HG03196 (cell line): ENCODE measurements at regions not wholly inside any gene's neighbourhood (a gene's known extent, or its start where the extent isn't known, plus 50 kb on each side); places are given as distances from the start of the nearest gene placed in this dataset.

Source experiments
- ATAC-seq: cut with Tn5 transposase; IDR thresholded peaks from one replicate; pipeline ENCODE4 v1.9.1; 2021; ENCODE audit not compliant: unreplicated experiment

GRCh38 chr3:168269001-168269400, 173.3 kb upstream of the GOLIM4 start:
- no peak for ATAC-seq

DNA sequence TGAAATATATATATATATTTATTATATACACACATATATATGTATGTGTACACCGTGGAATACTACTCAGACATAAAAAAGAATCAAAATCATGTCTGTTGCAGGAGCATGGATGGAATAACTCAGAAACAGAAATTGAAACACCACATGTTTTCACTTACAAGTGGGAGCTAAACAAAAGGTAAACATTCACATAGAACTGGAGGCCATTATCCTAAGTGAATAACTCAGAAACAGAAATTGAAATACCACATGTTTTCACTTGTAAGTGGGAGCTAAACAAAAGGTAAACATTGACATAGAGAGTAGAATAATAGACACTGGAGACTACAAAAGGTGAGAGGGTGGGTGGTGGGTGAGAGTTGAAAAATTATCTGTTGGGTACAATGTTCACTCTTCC, 171.5 kb upstream of the GOLIM4 start:
- ATAC-seq = peak; percentile 58

GRCh38 chr3:168266335-168266734, 170.6 kb upstream of the GOLIM4 start:
- ATAC-seq = no peak

- ATAC-seq = no peak
Measured at GRCh38 chr3:168262887-168263286, 167.2 kb upstream of the GOLIM4 start.

GRCh38 chr3:168260859-168261258, 165.1 kb upstream of the GOLIM4 start:
- peak; percentile 71 for ATAC-seq

DNA sequence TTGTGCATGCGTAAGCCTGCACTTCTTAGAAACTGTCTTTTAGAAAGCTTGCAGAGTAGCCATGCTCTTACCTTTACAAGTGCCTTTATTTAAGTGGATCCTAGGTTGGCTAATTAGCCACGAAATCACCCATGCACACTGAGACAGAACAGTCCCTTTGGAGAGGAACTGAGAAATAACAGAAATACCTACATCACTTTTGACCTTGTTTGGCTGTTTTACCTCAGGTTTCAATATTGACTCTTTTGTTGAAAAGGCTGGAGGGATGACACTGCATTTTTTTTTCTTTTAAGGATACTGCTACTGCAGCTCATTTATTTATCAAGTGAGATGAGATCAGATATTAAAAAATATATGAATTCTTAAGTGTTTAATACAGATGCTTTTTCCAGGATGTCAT, 155.6 kb upstream of the GOLIM4 start:
- peak; percentile 44 for ATAC-seq

DNA sequence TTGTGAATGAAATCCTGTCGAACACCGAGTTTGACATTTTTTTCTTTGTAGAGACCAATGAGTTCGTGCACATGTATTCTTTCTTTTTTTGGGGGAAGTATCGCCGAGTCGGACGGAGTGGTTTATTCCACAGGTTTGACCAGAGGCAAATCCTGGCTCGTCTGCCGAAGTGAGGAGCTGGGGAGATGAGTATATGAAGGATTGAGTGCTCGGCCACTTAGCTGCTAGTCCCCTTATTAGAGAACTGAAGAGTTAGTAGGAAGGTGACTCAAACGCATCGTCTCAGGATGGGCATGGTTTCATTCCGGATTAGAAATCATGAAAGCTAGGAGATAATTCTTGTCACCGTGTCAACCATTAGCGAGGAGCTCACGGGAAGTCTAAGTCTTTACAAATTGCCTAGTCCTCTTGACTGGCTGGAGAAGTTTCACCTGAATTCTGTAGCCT, 154.7 kb upstream of the GOLIM4 start:
- peak; percentile 34 for ATAC-seq

GRCh38 chr3:168249550-168250414, 154.1 kb upstream of the GOLIM4 start:
- ATAC-seq = peak; percentile 74

GRCh38 chr3:168249205-168249549, 153.5 kb upstream of the GOLIM4 start:
- no peak for ATAC-seq

- ATAC-seq = peak; percentile 6
Measured at GRCh38 chr3:168248383-168249204, 152.9 kb upstream of the GOLIM4 start.

GRCh38 chr3:168241156-168241555, 145.4 kb upstream of the GOLIM4 start:
- ATAC-seq = no peak

- ATAC-seq = no peak
Measured at GRCh38 chr3:168239287-168239686, 143.6 kb upstream of the GOLIM4 start.

GRCh38 chr3:168233001-168233400, 137.3 kb upstream of the GOLIM4 start:
- no peak for ATAC-seq

DNA sequence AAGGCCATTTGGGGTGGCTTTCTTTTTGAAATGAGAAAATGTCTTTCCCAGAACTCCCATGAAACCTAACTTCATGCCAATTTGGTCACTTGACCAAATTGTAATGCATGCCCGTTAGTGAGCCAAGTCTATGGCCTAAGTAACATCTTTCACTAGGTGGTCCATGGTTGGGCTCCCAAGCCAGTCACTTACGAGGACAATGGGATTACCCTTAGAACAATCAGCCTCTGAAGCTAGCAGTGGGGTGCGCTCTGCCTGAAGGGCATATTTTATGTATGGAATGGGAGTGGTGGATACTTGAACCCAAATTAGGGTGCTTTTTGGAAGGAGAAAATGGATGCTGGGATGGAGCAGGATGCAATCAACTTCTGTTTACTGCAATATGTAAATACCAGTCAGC, 127.4 kb upstream of the GOLIM4 start:
- no peak for ATAC-seq

DNA sequence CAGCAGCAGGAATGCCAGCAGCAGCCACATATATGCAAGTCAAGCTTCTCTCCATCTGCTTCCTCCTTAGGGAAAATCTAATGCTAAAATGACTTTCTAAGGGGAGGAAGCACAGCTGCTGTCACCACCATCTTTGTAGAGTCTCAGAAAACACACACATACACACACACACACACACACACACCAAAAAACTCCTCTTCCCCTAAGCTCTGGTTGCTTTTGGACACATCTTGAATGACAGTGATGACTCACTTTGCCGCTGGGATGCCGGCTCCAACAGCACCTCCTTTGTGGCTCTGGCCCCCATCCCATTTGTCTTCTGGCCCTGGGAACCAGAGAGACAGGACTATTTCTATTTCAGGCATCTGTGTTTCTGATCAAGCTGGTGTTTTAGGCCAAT, 124.8 kb upstream of the GOLIM4 start:
- ATAC-seq = no peak

DNA sequence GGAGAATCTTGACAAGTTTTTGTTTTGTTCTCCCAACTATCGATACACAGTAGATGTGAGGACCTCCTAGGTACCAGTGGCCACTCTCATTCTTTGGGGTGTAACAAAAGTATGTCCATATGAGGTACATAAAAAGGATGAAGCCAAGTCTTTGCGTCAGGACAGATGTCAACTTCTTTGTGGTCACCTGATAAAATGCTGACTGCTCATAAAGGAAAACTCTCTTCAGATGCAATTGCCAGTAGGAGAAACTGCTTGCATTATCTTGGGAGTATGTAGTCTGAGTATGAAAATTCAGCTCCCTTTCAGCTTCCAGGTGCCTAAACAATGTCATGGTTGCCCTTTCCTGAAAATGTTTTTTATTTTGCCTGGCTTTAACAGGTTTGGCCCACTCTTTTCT, 123.8 kb upstream of the GOLIM4 start:
- no peak for ATAC-seq

DNA sequence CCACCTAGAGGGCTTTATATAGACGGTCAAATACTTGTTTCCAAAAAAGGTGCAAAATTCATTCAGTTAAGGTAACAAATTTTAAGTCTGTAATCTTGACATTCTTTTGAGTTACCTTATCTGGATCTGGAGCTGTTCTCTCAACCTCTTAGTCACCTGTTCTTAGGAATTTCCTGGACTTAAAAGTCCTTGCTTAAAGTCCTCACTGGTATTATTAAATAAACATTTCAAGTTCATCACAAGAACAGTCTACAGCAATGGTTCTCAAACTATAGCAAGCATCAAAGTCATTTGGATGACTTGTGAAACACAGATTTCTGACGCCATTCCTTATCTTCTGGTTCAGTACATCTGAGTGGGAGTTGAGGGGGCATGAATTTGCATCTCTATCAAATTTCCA, 122.9 kb upstream of the GOLIM4 start:
- ATAC-seq = no peak

- no peak for ATAC-seq
Measured at GRCh38 chr3:168216851-168217250, 121.1 kb upstream of the GOLIM4 start.

DNA sequence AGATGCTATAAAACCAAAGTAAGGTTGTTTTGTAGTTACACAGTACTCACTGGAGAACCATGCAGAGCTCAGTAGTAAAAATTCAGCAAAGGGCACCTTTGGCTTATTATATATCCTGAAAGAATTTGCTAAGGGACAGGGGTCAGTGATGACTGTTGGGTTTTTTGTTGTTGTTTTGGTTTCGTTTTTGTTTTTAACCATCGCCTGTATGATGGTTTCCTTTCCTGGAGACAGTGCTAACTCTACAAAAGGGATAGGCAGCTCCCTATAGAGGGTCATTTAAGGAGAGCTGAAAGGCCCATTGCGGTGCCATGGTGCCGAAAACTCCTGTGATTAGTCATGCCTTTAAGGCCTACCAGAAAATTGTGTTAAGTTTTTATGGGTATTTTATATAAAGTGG, 118.2 kb upstream of the GOLIM4 start:
- ATAC-seq = peak; percentile 94

GRCh38 chr3:168212664-168213285, 117.1 kb upstream of the GOLIM4 start:
- ATAC-seq = no peak

DNA sequence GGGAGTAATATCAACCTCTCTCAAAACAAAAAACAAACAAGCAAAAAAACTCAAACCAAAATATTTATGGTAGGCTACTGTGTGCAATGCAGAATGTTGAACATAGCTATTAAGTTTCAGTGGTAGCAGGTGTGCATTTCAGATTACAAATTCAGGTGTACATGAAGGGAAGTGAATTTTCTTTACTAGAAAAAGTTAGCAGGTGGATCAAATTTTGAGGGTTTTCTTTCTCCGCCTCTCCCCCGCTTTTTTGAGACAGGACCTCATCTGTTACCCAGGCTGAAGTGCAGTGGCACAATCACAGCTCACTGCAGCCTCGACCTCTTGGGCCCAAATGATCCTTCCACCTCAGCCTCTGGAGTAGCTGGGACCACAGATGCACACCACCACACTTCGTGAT, 109.7 kb upstream of the GOLIM4 start:
- no peak for ATAC-seq

DNA sequence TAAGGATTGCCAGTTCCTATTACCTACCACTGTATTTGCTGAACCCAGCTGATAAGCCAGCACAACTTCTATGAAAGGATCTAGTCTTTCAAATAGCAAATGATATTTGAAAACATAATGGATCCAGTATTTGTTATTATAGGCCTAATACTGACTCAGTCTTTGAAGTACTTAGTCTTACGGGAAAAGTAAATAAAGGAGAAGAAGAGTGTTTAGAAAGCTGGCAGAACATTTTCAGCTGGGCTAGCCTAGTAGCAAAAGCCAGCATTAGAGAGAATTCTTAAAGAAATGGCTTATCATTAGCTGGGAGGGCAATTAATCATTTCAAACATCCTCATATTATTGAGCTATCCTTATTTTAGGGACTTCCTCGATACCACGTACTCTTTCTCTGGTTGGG, 101.4 kb upstream of the GOLIM4 start:
- ATAC-seq = no peak
